ENCODE measurements at regions not wholly inside any gene's neighbourhood (a gene's known extent, or its start where the extent isn't known, plus 50 kb on each side); places are given as distances from the start of the nearest gene placed in this dataset.

DNA sequence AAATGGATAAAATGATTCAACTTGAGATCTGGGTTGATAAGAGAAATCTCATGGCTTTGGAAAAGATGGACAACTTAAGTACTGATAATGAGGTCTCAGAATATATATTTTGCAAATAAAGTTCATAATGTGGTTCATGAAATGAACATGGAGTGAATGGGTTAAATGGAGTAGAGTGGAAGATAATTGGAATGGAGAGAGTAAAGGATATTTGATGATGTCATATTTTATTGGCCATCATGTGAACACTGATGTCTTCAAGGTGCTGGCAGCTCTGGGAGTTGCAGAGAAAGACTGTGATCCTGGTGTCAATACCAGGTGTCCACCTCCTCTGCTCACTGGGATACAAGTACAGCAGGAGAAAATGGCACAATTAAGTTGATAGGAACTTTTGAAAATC lies 133.9 kb upstream of the ZXDA start:
- TF ChIP-seq CTCF (IDR thresholded peaks at IDR 0.05), result no peak
- no peak for TF ChIP-seq POLR2A (IDR thresholded peaks at IDR 0.05)
- no peak for TF ChIP-seq POLR2AphosphoS5 (IDR thresholded peaks at IDR 0.05)

Data from gastroesophageal sphincter (tissue), 3 donors.